AG09319 (cell line): ENCODE measurements at regions not wholly inside any gene's neighbourhood (a gene's known extent, or its start where the extent isn't known, plus 50 kb on each side); places are given as distances from the start of the nearest gene placed in this dataset.

Experiments
- DNase-seq: peaks from one replicate; pipeline ENCODE4 v3.0.0-alpha.2; 2010; ENCODE audit warnings: low read depth; ENCODE audit errors: extremely low read depth
- TF ChIP-seq, protein P1 (sequence below): IDR thresholded peaks from 2 replicates; pipeline ENCODE4 v1.5.1; 2011; ENCODE audit warnings: low read depth, mild to moderate bottlenecking, inconsistent platforms, low read length, moderate library complexity

DNA sequence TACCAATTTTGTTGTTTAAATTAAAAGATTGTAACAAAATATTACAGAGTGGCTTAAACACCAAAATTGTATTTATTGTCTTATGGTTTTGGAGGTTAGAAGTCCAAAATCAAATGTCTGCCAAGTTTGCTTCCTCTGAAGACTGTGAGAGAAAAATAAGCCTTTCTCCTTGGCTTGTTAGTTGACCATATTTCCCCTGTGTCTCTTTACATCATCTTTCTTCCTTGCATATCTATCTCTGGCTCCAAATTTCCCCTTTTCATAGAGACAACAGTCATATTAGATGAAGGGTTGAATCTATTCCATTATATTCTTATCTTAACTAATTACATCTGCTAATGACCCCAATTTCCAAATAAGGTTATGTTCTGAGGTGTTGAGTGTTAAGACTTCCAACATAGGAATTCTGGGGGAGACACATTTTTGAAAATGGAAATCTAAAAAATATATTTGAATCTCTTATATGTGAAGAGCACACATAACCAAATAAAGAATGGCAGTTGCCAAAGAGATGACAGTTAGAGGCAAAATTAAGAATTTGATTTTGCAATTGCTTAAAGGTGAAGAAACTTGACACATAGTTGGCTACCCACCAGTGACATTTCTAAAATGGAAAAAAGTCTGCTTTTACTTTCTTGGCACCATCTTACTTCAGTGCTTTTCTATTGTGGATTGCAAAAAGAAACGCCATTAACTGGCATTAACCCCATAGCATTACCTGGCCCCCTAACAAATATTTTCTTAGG, 407.2 kb downstream of the FSCB start:
- TF ChIP-seq, protein P1, sequence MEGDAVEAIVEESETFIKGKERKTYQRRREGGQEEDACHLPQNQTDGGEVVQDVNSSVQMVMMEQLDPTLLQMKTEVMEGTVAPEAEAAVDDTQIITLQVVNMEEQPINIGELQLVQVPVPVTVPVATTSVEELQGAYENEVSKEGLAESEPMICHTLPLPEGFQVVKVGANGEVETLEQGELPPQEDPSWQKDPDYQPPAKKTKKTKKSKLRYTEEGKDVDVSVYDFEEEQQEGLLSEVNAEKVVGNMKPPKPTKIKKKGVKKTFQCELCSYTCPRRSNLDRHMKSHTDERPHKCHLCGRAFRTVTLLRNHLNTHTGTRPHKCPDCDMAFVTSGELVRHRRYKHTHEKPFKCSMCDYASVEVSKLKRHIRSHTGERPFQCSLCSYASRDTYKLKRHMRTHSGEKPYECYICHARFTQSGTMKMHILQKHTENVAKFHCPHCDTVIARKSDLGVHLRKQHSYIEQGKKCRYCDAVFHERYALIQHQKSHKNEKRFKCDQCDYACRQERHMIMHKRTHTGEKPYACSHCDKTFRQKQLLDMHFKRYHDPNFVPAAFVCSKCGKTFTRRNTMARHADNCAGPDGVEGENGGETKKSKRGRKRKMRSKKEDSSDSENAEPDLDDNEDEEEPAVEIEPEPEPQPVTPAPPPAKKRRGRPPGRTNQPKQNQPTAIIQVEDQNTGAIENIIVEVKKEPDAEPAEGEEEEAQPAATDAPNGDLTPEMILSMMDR: no peak
- DNase-seq: no peak

DNA sequence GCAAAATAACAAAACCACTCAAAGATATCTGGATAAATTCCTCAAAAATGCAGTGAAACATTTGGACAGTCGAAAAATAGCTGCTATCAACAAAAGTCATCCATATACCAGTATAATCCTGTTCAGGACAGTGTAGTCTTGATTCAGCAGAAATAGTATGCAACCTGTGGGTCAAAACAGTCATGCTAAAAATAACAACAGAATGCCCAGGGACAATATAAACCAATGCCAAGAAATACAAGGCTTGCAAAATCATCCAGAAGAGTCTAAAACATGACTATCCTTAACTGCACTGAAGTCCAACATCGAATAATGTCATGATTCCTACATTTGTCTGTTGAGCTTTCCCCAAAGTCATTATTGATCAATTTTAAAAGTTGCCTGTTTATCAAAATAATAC, 425.9 kb downstream of the FSCB start:
- no peak for DNase-seq
- TF ChIP-seq, protein P1: no peak

DNA sequence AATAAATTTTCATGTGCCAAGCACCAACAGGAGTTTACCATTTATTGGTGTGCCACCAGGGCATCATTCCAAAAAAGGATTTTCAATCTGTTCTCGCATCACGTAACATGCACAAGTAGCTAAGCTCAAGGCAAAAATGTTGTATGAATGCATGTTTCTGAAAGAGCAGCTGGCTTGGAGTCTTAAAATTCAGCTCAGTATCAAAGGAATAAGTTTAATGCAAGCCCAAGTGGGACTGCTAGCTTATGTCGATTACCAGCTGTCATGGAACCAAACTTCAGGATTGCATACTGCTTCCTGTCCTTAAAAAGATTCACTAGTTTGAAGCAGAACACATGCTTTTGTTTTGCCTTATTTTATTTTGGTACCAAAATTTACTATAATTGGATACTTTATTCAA, 437.0 kb downstream of the FSCB start:
- TF ChIP-seq, protein P1: no peak
- no peak for DNase-seq

DNA sequence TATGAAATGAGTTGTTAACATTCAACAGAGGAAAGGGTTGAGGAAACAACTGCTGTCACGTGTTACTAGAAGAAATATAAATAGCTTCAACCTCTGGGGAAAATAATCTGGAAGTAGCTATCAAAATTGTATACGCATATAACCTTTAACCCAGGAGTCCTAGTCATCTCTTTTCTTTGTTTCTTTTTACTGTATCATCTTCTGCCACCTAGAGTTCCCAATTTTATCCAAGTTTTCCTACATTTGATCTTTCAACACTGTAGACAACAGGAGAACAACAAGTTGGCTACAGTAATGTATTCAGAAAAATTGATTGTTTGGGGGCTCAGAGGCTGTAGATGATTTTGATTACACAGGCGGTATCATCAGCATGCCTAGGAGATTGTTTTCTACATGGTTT, 453.7 kb downstream of the FSCB start:
- TF ChIP-seq, protein P1: no peak
- no peak for DNase-seq

DNA sequence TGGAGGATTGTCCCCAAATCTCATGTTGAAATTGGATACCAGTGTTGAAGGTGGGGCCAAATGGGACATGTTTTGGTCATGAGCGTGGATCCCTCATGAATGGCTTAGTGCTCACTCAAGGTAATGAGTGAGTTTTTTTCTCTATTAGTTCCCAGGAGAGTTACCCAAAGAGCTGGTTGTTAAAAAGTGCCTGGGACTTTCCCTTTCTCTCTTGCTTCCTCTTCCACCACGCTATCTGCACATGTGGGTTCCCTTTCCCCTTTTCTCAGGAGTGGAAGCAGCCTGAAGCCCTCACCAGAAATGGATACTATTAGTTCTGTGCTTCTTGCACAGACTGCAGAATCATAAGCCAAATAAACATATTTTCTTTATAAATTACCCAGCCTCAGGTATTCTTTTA, 465.4 kb downstream of the FSCB start:
- DNase-seq: no peak
- TF ChIP-seq, protein P1: no peak

DNA sequence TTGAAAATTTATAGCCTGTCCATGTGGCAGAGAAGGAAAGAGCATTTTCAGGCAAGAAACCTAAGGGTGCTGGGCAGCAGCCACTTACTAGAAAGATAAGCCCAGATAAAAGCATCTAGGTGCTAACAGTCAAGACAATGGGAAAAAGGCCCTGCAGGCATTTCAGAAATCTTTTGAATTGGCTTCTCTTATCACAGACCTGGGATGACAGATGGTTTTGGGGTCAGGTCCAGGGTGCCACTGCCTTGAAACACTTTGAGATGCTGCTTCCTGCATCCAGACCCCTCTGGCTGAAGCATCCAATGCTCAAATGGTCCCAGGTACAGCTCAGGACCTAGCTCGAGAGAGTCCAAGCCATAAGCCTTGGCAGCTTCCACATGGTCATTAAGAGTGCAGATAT, 466.5 kb downstream of the FSCB start:
- DNase-seq: no peak
- TF ChIP-seq, protein P1: no peak

DNA sequence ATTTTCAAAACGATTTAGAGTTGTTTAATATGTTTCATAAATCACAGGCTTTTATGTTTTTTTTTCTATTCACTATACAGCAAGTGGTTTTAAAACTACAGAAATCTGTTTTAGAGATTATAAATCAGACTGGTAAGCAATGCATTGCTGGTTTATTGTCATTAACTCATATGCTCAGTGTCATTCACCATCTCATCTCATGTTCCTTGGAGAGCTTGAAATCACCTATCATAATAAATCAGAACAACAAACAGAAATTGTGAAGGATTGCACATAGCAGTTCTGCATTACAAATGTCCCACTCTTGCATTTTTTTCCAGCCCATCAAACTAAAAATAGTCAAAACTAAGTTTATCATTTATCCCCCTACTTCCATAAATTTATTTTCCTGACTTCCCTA, 470.8 kb downstream of the FSCB start:
- TF ChIP-seq, protein P1: no peak

More for the DNA sequence above, 470.8 kb downstream of the FSCB start:
- no peak for DNase-seq
